Spleen (tissue), 11 donors: ENCODE measurements at regions not wholly inside any gene's neighbourhood (a gene's known extent, or its start where the extent isn't known, plus 50 kb on each side); places are given as distances from the start of the nearest gene placed in this dataset.

Source experiments
- DNase-seq: peaks from one replicate; pipeline ENCODE4 v3.0.0-alpha.2; 2020
- H3K27ac ChIP-seq, 8 donors: fragments of 200-600 bp; sonication (generic) in 7 of 8; 1 replicate in 4 of 8; 2 replicates in 4 of 8; pipeline versions ENCODE4 v1.5.0 to v1.8.0; 2016 to 2021; ENCODE audit warnings: inconsistent platforms in 4 of 8, mild to moderate bottlenecking in 4 of 8, moderate library complexity in 1 of 8
- H3K27me3 ChIP-seq, 7 donors: fragments of 200-600 bp; sonication (generic) in 6 of 7; replicated peaks in 1 of 7; 1 replicate in 4 of 7; 2 replicates in 3 of 7; pipeline versions ENCODE4 v1.5.0 to v1.8.0; 2016 to 2021; ENCODE audit warnings: inconsistent platforms in 3 of 7, mild to moderate bottlenecking in 1 of 7
- H3K36me3 ChIP-seq, 6 donors: fragments of 200-600 bp; sonication (generic) in 5 of 6; 1 replicate in 4 of 6; 2 replicates in 2 of 6; pipeline versions ENCODE4 v1.5.0 to v1.8.0; 2016 to 2021; ENCODE audit warnings: inconsistent platforms in 2 of 6
- H3K4me1 ChIP-seq, 6 donors: fragments of 200-600 bp; sonication (generic) in 5 of 6; 1 replicate in 3 of 6; 2 replicates in 3 of 6; pipeline versions ENCODE4 v1.5.0 to v1.8.0; 2016 to 2021; ENCODE audit warnings: inconsistent platforms in 3 of 6
- H3K4me3 ChIP-seq, 8 donors: fragments of 200-600 bp; sonication (generic) in 7 of 8; 1 replicate in 4 of 8; 2 replicates in 4 of 8; pipeline versions ENCODE4 v1.5.0 to v1.8.0; 2016 to 2021; ENCODE audit warnings: inconsistent platforms in 4 of 8, mild to moderate bottlenecking in 4 of 8, moderate library complexity in 2 of 8
- H3K9me3 ChIP-seq, 8 donors: fragments of 200-600 bp; sonication (generic) in 7 of 8; 1 replicate in 4 of 8; 2 replicates in 4 of 8; pipeline versions ENCODE4 v1.5.0 to v1.8.0; 2016 to 2021; ENCODE audit warnings: inconsistent platforms in 4 of 8
- CTCF ChIP-seq, 11 experiments: fragments of 200-600 bp in 7 of 11; fragments of 450-650 bp in 4 of 11; sonication (generic) in 4 of 11; IDR thresholded peaks in 8 of 11; conservative IDR thresholded peaks in 3 of 11; 1 replicate in 7 of 11; 2 replicates in 4 of 11; pipeline versions ENCODE4 v1.4.0 to v1.8.0; 2016 to 2021; ENCODE audit warnings: antibody characterized with exemption in 11 of 11, inconsistent platforms in 4 of 11, mild to moderate bottlenecking in 1 of 11
- POLR2A ChIP-seq, 3 donors: fragments of 450-650 bp; IDR thresholded peaks; one replicate each; pipeline ENCODE4 v1.5.1; 2017; ENCODE audit warnings: antibody characterized with exemption in 3 of 3, mild to moderate bottlenecking in 1 of 3
- POLR2AphosphoS5 ChIP-seq, 3 donors: sonication (generic); formaldehyde crosslinking; IDR thresholded peaks; one replicate each; pipeline ENCODE4 v1.5.1; 2017; ENCODE audit warnings: antibody characterized with exemption in 3 of 3
- WGBS, 5 donors: extraction: QIAGEN DNeasy Blood & Tissue Kit in 3 of 5; methylation state at CpG; one replicate each; pipeline versions ENCODE4 v1.1.5 to v1.1.7; 2013 to 2018; 5-methylcytosine and 5-hydroxymethylcytosine counted together
- intact Hi-C: fragments of 100-400 bp; cut with DNase I; formaldehyde crosslinking; loops from one replicate; pipeline ENCODE4 v1.15.0; 2023; ENCODE audit warnings: low total_unique reads
- donor health status: healthy with polysubstance abuse.
- donor health status: DM: no; HTN: no; CAD: no; lungs with moderate emphysema.
- donor health status: DM: no; HTN: no; CAD: no.
- donor health status: Bipolar disorder and iron deficiency.
- donor health status: healthy.
- donor health status: DM: no; HTN: no; CAD: no.
- donor health status: DM: yes; HTN: yes; CAD: no.

GRCh38 chr13:86201477-86201876 lies 402.3 kb upstream of the SLITRK6 start:
- no peaks in the 10 kb centered on the region for H3K9me3 ChIP-seq
- TF ChIP-seq POLR2AphosphoS5 (IDR thresholded peaks at IDR 0.05) (no peak), CTCF (IDR thresholded peaks at IDR 0.05 in 8 of 11, conservative IDR thresholded peaks at IDR 0.05 in 3 of 11) (no peak), POLR2A (IDR thresholded peaks at IDR 0.05) (no peak)
- no peaks in the 10 kb centered on the region for H3K36me3 ChIP-seq
- no peaks in the 10 kb centered on the region for H3K27me3 ChIP-seq
- no peak overlapping the region for H3K27ac ChIP-seq
- no peaks in the 10 kb centered on the region for H3K4me1 ChIP-seq
- WGBS, 5 donors, result 44 to 64% (median 46%) methylated on average over 2 of the region's 2 CpGs
- H3K4me3 ChIP-seq, result no peak overlapping the region
- intact Hi-C loops, result no loop called here
- no peak for DNase-seq

GRCh38 chr13:86193281-86193680 lies 394.1 kb upstream of the SLITRK6 start:
- TF ChIP-seq POLR2AphosphoS5 (IDR thresholded peaks at IDR 0.05) (no peak), CTCF (IDR thresholded peaks at IDR 0.05 in 8 of 11, conservative IDR thresholded peaks at IDR 0.05 in 3 of 11) (no peak), POLR2A (IDR thresholded peaks at IDR 0.05) (no peak)
- Histone ChIP-seq H3K36me3 (no peaks in the 10 kb centered on the region), H3K27me3 (no peaks in the 10 kb centered on the region), H3K9me3 (peaks cover 0 to 16% (median 2%) of the 10 kb centered on the region in 8 donors), H3K4me1 (no peaks in the 10 kb centered on the region), H3K27ac (no peak overlapping the region), H3K4me3 (no peak overlapping the region)
- DNase-seq, result no peak
- intact Hi-C loops, result no loop called here
- WGBS, 5 donors, result 43 to 66% (median 44%) methylated on average over 1 of the region's 1 CpG

GRCh38 chr13:86188170-86188569 lies 389.0 kb upstream of the SLITRK6 start:
- Histone ChIP-seq H3K4me1 (no peaks in the 10 kb centered on the region), H3K27ac (no peak overlapping the region), H3K4me3 (no peak overlapping the region), H3K9me3 (peaks cover 0 to 41% (median 8%) of the 10 kb centered on the region in 8 donors), H3K36me3 (no peaks in the 10 kb centered on the region), H3K27me3 (no peaks in the 10 kb centered on the region)
- WGBS, 5 donors, result 82 to 93% (median 84%) methylated on average over 4 of the region's 4 CpGs
- no peak for TF ChIP-seq POLR2AphosphoS5 (IDR thresholded peaks at IDR 0.05)
- TF ChIP-seq CTCF (IDR thresholded peaks at IDR 0.05 in 8 of 11, conservative IDR thresholded peaks at IDR 0.05 in 3 of 11), result no peak
- no peak for TF ChIP-seq POLR2A (IDR thresholded peaks at IDR 0.05)
- no peak for DNase-seq
- intact Hi-C loops, result no loop called here

DNA sequence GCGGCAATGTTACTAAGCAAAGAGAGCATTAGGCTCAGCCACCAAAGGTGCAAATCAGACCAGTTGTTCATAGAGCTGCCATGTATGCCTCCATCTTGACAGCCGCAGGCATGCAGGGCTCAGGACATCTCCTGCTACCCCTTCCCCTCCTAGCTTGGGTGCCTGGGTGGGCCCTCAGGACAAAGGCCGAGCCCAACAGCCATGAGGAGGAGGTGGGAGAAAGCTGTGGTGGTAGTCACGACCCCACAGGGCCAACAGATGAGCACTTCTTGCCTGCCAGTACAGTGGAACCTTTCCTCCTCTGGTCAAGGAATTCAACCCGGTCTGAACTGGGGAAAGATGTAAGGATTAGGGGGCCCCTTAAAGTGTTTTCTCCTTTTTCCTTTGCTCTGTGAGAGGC lies 386.4 kb upstream of the SLITRK6 start:
- H3K27ac ChIP-seq, result no peak overlapping the region
- no peaks in the 10 kb centered on the region for H3K36me3 ChIP-seq
- H3K4me3 ChIP-seq, result no peak overlapping the region
- peaks cover 0 to 53% (median 9%) of the 10 kb centered on the region in 8 donors for H3K9me3 ChIP-seq
- TF ChIP-seq CTCF (IDR thresholded peaks at IDR 0.05 in 8 of 11, conservative IDR thresholded peaks at IDR 0.05 in 3 of 11) (no peak), POLR2AphosphoS5 (IDR thresholded peaks at IDR 0.05) (no peak), POLR2A (IDR thresholded peaks at IDR 0.05) (no peak)
- 69 to 80% (median 75%) methylated on average over 5 of the region's 5 CpGs for WGBS, 5 donors
- DNase-seq, result no peak
- no peaks in the 10 kb centered on the region for H3K27me3 ChIP-seq
- intact Hi-C loops, result no loop called here
- H3K4me1 ChIP-seq, result no peaks in the 10 kb centered on the region
